B cell (primary cell): ENCODE measurements at regions not wholly inside any gene's neighbourhood (a gene's known extent, or its start where the extent isn't known, plus 50 kb on each side); places are given as distances from the start of the nearest gene placed in this dataset.

Experiments used
- CTCF ChIP-seq: fragments of 200-600 bp; IDR thresholded peaks from one replicate; pipeline ENCODE4 v1.8.0; 2022; ENCODE audit warnings: antibody characterized with exemption, mild to moderate bottlenecking
- EZH2 ChIP-seq: IDR thresholded peaks from 2 replicates; pipeline ENCODE4 v1.6.1; 2012; ENCODE audit warnings: borderline replicate concordance, low read depth, mild to moderate bottlenecking, moderate library complexity, low read length; ENCODE audit not compliant: insufficient read depth, poor library complexity, severe bottlenecking

- TF ChIP-seq EZH2 = no peak
- TF ChIP-seq CTCF = no peak
These were observed 241.2 kb downstream of the CASP12 start for GRCh38 chr11:104657083-104657482.
